Right lobe of liver (tissue), 6 donors: ENCODE measurements at regions not wholly inside any gene's neighbourhood (a gene's known extent, or its start where the extent isn't known, plus 50 kb on each side); places are given as distances from the start of the nearest gene placed in this dataset.
"Not testable (repeated sequence)": the region's sequence is repeated elsewhere in the genome, so short reads cannot be mapped to it uniquely, and the experiment has no call there.

Experiments
- ATAC-seq, 4 donors: fragments of 200-7000 bp; cut with Tn5 transposase; one replicate each; pipeline ENCODE4 v1.9.1; 2020; ENCODE audit warnings: mild to moderate bottlenecking in 4 of 4, moderate library complexity in 4 of 4
- DNase-seq, 3 donors: peaks; one replicate each; pipeline ENCODE4 v3.0.0-alpha.2; 2020
- H3K27ac ChIP-seq, 3 donors: fragments of 200-600 bp; one replicate each; pipeline ENCODE4 v1.8.0; 2022
- H3K27me3 ChIP-seq, 2 donors: fragments of 200-600 bp; one replicate each; pipeline ENCODE4 v1.8.0; 2022
- H3K36me3 ChIP-seq, 4 donors: fragments of 200-600 bp; sonication (generic) in 1 of 4; one replicate each; pipeline versions ENCODE4 v1.5.1 to v1.8.0; 2017 to 2022; ENCODE audit warnings: control low read depth in 1 of 4
- H3K4me1 ChIP-seq, 4 donors: fragments of 200-600 bp; sonication (generic) in 1 of 4; one replicate each; pipeline versions ENCODE4 v1.5.1 to v1.8.0; 2017 to 2022; ENCODE audit warnings: control low read depth in 1 of 4
- H3K4me3 ChIP-seq, 3 donors: fragments of 200-600 bp; one replicate each; pipeline ENCODE4 v1.8.0; 2022
- H3K9me3 ChIP-seq, 4 donors: fragments of 200-600 bp; sonication (generic) in 1 of 4; one replicate each; pipeline versions ENCODE4 v1.5.1 to v1.8.0; 2017 to 2022; ENCODE audit warnings: control low read depth in 1 of 4
- POLR2A ChIP-seq: fragments of 450-650 bp; IDR thresholded peaks from one replicate; pipeline ENCODE4 v1.6.1; 2017; ENCODE audit warnings: antibody characterized with exemption, mild to moderate bottlenecking
- WGBS: methylation state at CpG from one replicate; pipeline ENCODE4 v1.1.6; 2018; ENCODE audit warnings: low coverage, low lambda C conversion rate; ENCODE audit not compliant: insufficient coverage; ENCODE audit errors: missing lambda C conversion rate; 5-methylcytosine and 5-hydroxymethylcytosine counted together
- intact Hi-C, 2 donors: fragments of 100-400 bp; cut with DNase I; formaldehyde crosslinking; loops; one replicate each; pipeline versions ENCODE4 v1.11.2 to v1.14.1; 2022
- donor health status: DM: no; HTN: yes; CAD: no.
- donor health status: DM: no; HTN: no; CAD: no.
- donor health status: DM: no; HTN: no; CAD: no.
- donor health status: DM: no; HTN: yes; CAD: no.
- donor health status: DM: no; HTN: yes; CAD: no.

DNA sequence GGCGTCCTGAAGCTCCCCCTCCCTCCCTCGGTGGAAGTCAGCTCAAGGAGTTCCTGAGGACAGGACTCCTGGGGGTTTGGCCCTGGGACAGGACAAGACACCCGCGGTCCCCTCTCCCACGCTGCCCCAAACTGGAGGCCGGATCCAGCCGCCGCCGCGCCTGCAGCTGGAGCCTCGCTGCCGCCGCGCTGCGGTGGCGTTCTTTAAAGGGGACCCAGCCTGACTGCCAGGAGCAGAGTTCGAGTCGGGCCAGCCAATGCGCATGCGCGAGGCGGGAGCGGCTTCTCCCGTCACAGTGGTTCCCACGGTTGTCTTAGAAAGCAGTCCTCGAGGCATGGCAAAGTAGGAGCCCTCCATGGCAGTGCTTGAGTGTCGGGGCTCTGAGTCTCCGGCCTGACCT, 362.7 kb upstream of the ZNF337 start:
- H3K27me3 ChIP-seq, H3K36me3 ChIP-seq, H3K27ac ChIP-seq, intact Hi-C loops, H3K9me3 ChIP-seq, DNase-seq, H3K4me3 ChIP-seq, H3K4me1 ChIP-seq, ATAC-seq: not testable (repeated sequence)
- no CpG with 5 or more reads among the region's 28 CpGs for WGBS

DNA sequence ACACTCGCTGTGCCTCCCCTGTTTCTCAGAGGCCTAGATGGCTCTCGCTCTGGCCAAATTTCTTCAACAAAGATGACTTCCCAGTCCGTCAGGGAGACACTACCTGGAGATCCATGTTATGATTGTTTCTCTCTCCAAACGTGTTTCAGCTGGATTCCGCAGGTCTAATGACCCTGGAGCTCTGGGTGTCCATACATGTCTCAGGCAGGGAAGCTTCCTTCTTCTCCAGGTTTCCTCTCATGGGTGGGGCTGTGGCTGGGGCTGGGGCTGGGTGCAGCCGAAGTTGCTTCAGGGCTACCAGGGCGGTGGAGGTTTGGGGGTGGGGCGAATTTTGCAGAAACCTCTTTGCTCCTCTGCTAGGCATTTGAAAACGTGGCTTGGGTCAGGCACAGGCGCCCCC, 361.8 kb upstream of the ZNF337 start:
- H3K36me3 ChIP-seq, H3K4me1 ChIP-seq, H3K4me3 ChIP-seq, DNase-seq, H3K9me3 ChIP-seq, H3K27me3 ChIP-seq, ATAC-seq, intact Hi-C loops, H3K27ac ChIP-seq: not testable (repeated sequence)
- no CpG with 5 or more reads among the region's 10 CpGs for WGBS

DNA sequence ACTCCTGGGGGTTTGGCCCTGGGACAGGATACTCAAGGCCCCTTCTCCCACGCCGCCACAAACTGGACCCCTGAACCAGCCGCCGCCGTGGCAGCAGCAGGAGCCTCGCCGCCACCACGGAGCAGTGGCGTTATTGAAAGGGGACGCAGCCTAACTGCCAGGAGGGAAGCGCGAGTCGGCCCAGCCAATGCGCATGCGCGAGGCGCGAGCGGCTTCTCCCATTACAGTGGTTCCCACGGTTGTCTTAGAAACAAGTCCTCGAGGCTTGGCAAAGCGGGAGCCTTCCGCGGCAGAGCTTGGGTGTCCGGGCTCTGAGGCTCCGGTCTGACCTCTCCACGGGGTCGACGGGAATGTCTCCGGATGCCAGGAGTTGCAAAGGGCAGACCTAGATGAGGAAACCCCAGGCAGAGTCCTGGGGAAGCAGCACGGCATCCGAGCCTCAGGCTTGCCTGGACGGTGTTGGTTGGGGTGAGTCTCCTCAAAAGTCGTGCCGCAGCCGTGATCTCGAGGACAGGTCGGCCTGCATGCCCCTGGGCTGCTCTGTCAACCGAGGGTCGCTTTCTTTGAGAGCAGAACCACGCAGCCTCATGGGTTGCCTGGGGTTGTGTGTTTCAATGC, 360.6 kb upstream of the ZNF337 start:
- no CpG with 5 or more reads among the region's 41 CpGs for WGBS
- DNase-seq, intact Hi-C loops: not testable (repeated sequence)

DNA sequence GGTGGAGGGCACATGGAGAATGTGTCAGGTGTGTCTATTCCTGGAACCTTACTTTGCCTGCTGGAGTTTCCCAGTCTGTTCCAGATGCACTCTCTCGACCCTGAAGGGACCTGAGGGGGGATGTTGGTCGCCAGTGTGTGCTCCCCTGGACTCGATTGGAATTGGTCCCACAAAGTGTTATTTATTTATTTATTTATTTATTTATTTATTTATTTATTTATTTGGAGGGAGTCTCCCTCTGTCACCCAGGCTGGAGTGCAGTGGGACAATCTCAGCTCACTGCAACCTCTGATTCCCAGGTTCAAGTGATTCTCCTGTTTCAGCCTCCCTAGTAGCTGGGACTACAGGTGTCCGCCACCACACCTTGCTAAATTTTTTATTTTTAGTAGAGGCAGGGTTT, 329.1 kb upstream of the ZNF337 start:
- H3K4me3 ChIP-seq, DNase-seq, H3K27me3 ChIP-seq, ATAC-seq, H3K9me3 ChIP-seq, H3K36me3 ChIP-seq, intact Hi-C loops, H3K4me1 ChIP-seq, H3K27ac ChIP-seq: not testable (repeated sequence)
- no CpG with 5 or more reads among the region's 4 CpGs for WGBS

More for the DNA sequence above, 360.6 kb upstream of the ZNF337 start:
- H3K4me3 ChIP-seq, H3K4me1 ChIP-seq, H3K9me3 ChIP-seq, H3K36me3 ChIP-seq, H3K27ac ChIP-seq, H3K27me3 ChIP-seq: not testable (repeated sequence)
- peak in 3 of 4 donors; percentile 16 to 31 (median 26) for ATAC-seq

DNA sequence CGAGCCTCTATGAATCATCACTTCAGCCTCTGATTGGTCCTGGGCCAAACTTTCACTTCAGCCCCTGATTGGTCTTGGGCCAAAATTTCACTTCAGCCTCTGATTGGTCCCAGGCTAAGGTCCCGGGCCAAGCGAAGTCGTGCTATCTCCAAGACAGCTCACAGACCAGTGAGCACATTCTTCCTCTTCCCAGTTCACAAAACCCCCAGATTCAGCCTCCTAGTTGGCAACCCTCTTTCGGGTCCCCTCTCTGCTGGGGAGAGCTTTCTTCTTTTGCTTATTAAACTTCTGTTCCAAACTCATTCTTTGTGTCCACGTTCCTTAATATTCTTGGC, 314.3 kb upstream of the ZNF337 start:
- H3K36me3 ChIP-seq, H3K4me3 ChIP-seq, H3K4me1 ChIP-seq, DNase-seq, H3K27me3 ChIP-seq, ATAC-seq, H3K9me3 ChIP-seq, intact Hi-C loops, H3K27ac ChIP-seq: not testable (repeated sequence)
- no CpG with 5 or more reads among the region's 6 CpGs for WGBS

DNA sequence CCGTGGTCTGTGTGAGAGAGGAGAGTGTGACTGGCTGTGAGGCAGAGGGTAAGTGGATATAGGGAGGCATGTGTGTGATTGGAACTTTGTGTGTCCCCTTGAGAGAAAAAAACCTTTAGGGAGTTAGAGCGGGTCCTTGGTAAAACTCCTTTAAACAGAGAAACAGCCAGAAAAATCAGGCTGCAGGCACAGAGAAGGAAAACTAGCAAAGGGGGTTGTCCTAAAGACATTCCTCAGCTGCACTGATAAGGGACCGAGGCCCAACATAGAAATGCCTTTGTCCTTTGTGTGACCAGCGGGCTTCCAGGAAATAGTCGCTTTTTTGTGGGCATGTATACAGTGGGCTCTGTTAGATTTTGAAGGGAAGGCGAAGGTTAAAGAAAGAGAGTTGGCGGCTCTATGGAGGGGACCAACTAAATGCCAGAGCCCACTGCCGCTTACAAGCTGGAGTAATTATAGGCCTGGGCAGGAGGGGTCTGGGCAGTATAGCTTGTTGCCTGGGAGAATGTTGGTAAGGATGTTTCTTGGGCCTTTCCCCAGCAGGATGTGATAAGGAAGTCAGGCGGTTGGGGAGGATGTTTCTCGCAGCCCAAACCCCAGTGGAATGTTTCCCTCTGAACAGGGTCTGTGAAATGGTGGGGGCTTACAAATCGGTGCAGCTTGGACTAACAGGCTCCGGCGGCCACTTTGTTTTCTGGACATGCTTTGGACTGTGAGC, 313.7 kb upstream of the ZNF337 start:
- H3K27me3 ChIP-seq, H3K9me3 ChIP-seq, ATAC-seq, H3K4me1 ChIP-seq, intact Hi-C loops, H3K36me3 ChIP-seq: not testable (repeated sequence)
- H3K27ac ChIP-seq = peak overlapping the region; percentile 65 to 86 (median 76)
- peak overlapping the region; percentile 54 to 71 (median 55) for H3K4me3 ChIP-seq
- DNase-seq = peak in 1 of 3 donors; percentile 29
- 12% methylated on average over 7 of the region's 13 CpGs for WGBS

DNA sequence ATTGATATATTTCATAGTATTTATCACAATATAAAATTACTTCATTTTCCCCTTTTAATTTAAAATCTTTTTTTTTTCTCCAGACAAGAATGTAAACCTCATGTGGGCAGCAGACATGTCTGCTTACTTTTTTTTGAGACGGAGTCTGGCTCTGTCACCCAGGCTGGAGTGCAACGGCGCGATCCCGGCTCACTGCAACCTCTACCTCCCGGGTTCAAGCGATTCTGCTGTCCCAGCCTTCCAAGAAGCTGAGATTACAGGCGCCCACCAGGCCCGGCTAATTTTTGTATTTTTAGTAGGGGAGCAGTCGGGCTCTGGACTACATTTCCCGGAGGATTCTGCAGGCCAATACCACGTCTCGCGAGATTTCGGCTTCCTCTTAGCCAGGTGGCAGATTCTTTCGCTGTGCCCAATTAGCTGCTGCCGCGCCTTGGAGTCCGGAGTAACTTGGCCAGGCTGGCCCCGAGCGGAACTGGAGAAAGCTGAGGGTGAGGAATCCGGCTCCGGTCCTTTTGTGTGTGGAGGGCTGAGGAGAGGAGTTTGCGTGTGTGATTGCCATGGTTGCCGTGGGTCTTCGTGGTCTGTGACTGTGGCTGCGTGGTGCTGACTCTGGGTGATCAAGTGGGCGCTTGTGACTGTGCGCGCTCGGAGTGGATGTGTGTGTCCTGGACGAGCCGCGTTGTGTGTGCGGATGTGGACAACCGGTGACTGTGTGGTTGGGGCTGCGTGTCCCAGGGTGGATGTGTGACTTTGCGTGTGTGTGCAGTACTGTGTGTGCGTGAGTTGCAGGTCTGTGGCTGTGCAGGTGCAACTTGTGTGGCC, 313.0 kb upstream of the ZNF337 start:
- intact Hi-C loops, H3K27me3 ChIP-seq, H3K9me3 ChIP-seq, H3K36me3 ChIP-seq, H3K4me1 ChIP-seq: not testable (repeated sequence)
- peak overlapping the region; percentile 65 to 86 (median 76) for H3K27ac ChIP-seq
- DNase-seq = peak; percentile 88 to 91 (median 89)
- ATAC-seq = peak in 2 of 4 donors; percentile 42 to 44
- 49% methylated on average over 22 of the region's 39 CpGs for WGBS
- H3K4me3 ChIP-seq = peak overlapping the region; percentile 54 to 71 (median 55)
- peak; percentile 68 for TF ChIP-seq POLR2A

DNA sequence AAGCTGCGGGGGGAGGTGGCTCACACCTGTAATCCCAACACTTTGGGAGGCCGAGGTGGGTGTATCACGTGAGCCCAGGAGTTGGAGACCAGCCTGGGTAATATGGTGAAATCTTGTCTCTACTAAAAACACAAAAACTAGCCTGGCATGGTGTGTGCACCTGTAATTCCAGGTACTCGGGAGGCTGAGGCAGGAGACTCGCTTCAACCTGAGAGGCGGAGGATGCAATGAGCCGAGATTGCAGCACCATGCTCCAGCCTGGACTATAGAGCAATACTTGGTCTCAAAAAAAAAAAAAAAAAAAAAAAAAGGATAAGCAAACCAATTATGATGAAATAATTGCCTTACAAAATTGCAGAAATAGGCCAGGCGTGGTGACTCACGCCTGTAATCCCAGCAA, 311.4 kb upstream of the ZNF337 start:
- DNase-seq, H3K9me3 ChIP-seq, ATAC-seq: not testable (repeated sequence)

DNA sequence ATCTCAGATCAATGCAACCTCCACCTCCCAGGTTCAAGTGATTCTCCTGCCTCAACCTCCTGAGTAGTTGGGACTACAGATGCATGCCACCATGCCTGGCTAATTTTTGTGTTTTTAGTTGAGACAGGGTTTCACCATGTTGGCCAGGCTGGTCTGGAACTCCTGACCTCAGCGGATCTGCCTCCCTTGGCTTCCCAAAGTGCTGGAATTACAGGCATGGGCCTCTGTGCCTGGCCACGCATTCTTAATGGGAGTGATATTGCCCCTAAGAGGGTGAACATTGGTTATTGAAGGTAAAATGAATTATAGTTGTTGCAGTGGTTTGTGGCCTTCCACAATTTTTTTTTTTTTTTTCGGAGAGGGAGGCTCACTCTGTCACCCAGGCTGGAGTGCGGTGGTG, 309.5 kb upstream of the ZNF337 start:
- 60% methylated on average over 1 of the region's 4 CpGs for WGBS
- H3K4me3 ChIP-seq, H3K4me1 ChIP-seq, H3K27ac ChIP-seq, H3K36me3 ChIP-seq, ATAC-seq, H3K9me3 ChIP-seq, H3K27me3 ChIP-seq, DNase-seq, intact Hi-C loops: not testable (repeated sequence)

More for the DNA sequence above, 311.4 kb upstream of the ZNF337 start:
- WGBS = 90% methylated on average over 6 of the region's 9 CpGs
- H3K36me3 ChIP-seq, H3K27ac ChIP-seq, intact Hi-C loops, H3K27me3 ChIP-seq, H3K4me1 ChIP-seq, H3K4me3 ChIP-seq: not testable (repeated sequence)

DNA sequence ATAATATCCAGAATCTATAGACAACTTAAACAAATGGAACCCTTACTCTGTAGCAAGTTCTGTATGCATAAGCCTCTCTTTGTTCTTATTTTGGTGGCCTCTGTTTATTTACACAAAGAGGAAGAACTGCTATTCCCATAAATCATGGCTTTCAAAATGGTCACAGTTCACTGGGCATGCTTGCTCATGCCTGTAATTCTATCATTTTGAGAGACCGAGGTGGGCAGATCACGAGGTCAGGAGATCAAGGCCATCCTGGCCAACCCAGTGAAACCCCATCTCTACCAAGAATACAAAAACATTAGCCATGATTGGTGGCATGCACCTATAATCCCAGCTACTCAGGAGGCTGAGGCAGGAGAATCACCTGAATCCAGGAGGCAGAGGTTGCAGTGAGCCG, 307.3 kb upstream of the ZNF337 start:
- DNase-seq, ATAC-seq, H3K4me3 ChIP-seq, H3K9me3 ChIP-seq, H3K27me3 ChIP-seq, intact Hi-C loops, H3K27ac ChIP-seq, H3K4me1 ChIP-seq, H3K36me3 ChIP-seq: not testable (repeated sequence)
- WGBS = 60% methylated on average over 2 of the region's 3 CpGs

DNA sequence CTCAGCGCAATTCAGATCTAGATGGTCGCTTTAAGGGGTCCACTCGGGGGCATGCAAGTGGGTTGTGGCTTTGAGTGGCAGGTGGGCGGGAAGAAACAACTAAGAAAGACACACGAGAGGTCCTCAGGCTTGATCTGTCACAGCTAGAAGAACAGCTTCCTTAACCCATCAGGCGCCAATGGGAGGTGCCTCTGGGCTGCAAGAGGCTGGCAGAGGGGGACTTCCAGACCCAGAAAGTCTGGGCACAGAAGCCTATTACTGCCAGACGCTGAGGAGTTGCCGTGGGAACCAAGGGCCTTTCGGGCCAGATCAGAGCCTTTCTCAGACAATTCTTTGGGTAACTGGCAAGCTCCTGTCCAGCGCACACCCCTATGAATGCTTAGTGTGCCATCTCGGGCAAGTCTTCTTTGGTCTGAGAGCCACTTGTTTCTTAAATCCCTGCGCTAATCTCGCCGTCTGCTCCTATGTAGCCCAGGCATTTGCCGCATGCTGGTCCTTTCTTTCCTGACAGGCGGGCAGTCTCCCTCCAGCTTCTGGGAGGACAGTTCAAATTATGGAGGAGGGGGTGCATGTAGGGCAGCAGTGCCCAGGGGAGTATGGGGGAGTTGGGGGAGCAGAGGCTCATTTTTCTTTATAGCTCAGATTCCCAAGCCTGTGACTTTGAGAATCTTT, 300.9 kb upstream of the ZNF337 start:
- H3K4me1 ChIP-seq, H3K9me3 ChIP-seq, H3K36me3 ChIP-seq, H3K27me3 ChIP-seq, intact Hi-C loops, H3K27ac ChIP-seq, ATAC-seq, H3K4me3 ChIP-seq: not testable (repeated sequence)
- peak in 1 of 3 donors; percentile 19 for DNase-seq
- WGBS = 55% methylated on average over 5 of the region's 16 CpGs
